Panc1 (cell line): ENCODE measurements at regions not wholly inside any gene's neighbourhood (a gene's known extent, or its start where the extent isn't known, plus 50 kb on each side); places are given as distances from the start of the nearest gene placed in this dataset.

Experiments used
- ATAC-seq: fragments of 200-7000 bp; cut with Tn5 transposase; 2 replicates; pipeline ENCODE4 v1.9.1; 2020; ENCODE audit warnings: mild to moderate bottlenecking, moderate library complexity
- BruUV-seq: library from RNA; stranded (reverse); fragments of 400-500 nt; replicated peaks from 2 replicates; lab custom pipeline; 2021; lab: Mats Ljungman, UMichigan
- CTCF ChIA-PET: fragments of 300-600 bp; sonication (Branson Sonifier 250); formaldehyde crosslinking; loops from one replicate; lab custom pipeline; 2022; ENCODE audit warnings: antibody characterized with exemption; lab: Charles Lee
- POLR2A ChIA-PET: fragments of 300-600 bp; sonication (Branson Sonifier 250); formaldehyde crosslinking; loops from one replicate; lab custom pipeline; 2022; ENCODE audit warnings: antibody characterized with exemption; lab: Charles Lee
- DNase-seq: peaks from one replicate; pipeline ENCODE4 v3.0.0-alpha.2; 2010; ENCODE audit warnings: low read depth, low spot score
- H3K27ac ChIP-seq: 2 replicates; pipeline ENCODE4 v1.5.1; 2011; ENCODE audit warnings: mild to moderate bottlenecking, low read length, inconsistent platforms
- H3K27me3 ChIP-seq: fragments of 200-500 bp; sonication (Bioruptor generic); 2 replicates; pipeline ENCODE4 v1.6.0; 2014; ENCODE audit warnings: low read length, inconsistent platforms; ENCODE audit not compliant: control insufficient read depth, insufficient read depth
- H3K36me3 ChIP-seq: fragments of 200-500 bp; sonication (Bioruptor generic); 2 replicates; pipeline ENCODE4 v1.5.1; 2014; ENCODE audit warnings: inconsistent platforms, mild to moderate bottlenecking, low read length, moderate library complexity; ENCODE audit not compliant: control insufficient read depth, insufficient read depth
- H3K4me1 ChIP-seq: 2 replicates; pipeline ENCODE4 v1.5.1; 2011; ENCODE audit warnings: inconsistent platforms, mild to moderate bottlenecking, low read length, moderate library complexity; ENCODE audit not compliant: control insufficient read depth, insufficient read depth
- H3K4me3 ChIP-seq, 2 experiments: 2 replicates each; pipeline ENCODE4 v1.5.1; 2011 to 2012; ENCODE audit warnings: low read depth in 2 of 2, low read length in 2 of 2, mild to moderate bottlenecking in 2 of 2, inconsistent platforms in 1 of 2, moderate library complexity in 1 of 2
- H3K9me3 ChIP-seq: fragments of 200-500 bp; sonication (Bioruptor generic); 2 replicates; pipeline ENCODE4 v1.5.1; 2014; ENCODE audit warnings: low read depth, mild to moderate bottlenecking, inconsistent platforms, low read length, moderate library complexity; ENCODE audit not compliant: control insufficient read depth, insufficient read depth
- POLR2AphosphoS5 ChIP-seq: IDR thresholded peaks from 2 replicates; pipeline ENCODE4 v1.6.1; 2012; ENCODE audit warnings: mild to moderate bottlenecking, low read depth, low read length, moderate library complexity
- SIN3A ChIP-seq: IDR thresholded peaks from 2 replicates; pipeline ENCODE4 v1.6.1; 2012; ENCODE audit warnings: low read depth, mild to moderate bottlenecking, low read length, moderate library complexity, borderline replicate concordance; ENCODE audit not compliant: insufficient read depth
- TCF7L2 ChIP-seq: IDR thresholded peaks from 2 replicates; pipeline ENCODE4 v1.6.1; 2011; ENCODE audit warnings: mild to moderate bottlenecking, low read depth, low read length, inconsistent platforms
- in situ Hi-C: cut with HindIII; loops from 2 replicates; pipeline ENCODE4 v1.10.0; 2016; ENCODE audit warnings: low sequenced_read_pairs, low pct_unique_long_range_greater_than_20kb
- intact Hi-C: fragments of 100-400 bp; cut with micrococcal nuclease; formaldehyde crosslinking; loops from one replicate; pipeline ENCODE4 v1.10.0; 2022; ENCODE audit not compliant: unreplicated experiment
- TF ChIP-seq, protein P1 (sequence below): fragments of 450-650 bp; IDR thresholded peaks from 2 replicates; pipeline ENCODE4 v1.5.1; 2017; ENCODE audit warnings: mild to moderate bottlenecking
- TF ChIP-seq, protein P2 (sequence below), 2 experiments: IDR thresholded peaks; 2 replicates each; pipeline ENCODE4 v1.6.1; 2011 to 2012; ENCODE audit warnings: low read depth in 2 of 2, control low read depth in 1 of 2, low read length in 1 of 2, mild to moderate bottlenecking in 1 of 2, moderate library complexity in 1 of 2; ENCODE audit not compliant: insufficient read depth in 1 of 2

DNA sequence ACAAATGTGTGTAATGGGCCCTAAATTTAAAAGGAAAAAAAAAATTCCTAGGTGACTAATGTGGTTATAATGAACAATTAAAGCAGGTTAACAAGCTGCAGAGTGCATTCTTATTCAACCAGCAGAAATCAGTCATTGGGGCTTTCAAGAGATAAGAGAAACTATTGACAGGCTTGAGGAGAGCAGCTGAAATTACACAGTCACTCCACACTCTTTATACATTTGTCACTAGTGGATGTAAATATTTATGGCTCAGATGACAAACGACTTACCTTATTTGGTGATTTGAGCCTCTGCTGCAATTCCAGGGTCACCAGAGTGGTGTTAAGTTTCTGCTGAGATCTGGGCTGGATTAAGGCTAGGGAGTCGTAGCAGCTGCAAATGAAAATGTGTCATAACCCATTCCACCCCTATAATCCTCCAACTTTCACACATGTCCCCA is 896.3 kb downstream of the TTLL7 start:
- ATAC-seq (no peak), DNase-seq (no peak)
- Histone ChIP-seq H3K27me3 (no peaks in the 10 kb centered on the region), H3K4me1 (no peaks in the 10 kb centered on the region), H3K9me3 (0 out of 2 replicates have a peak, but pooled peaks cover 2% of the 10 kb centered on the region), H3K27ac (no peak overlapping the region), H3K4me3 (no peak overlapping the region), H3K36me3 (no peaks in the 10 kb centered on the region)
- ChIA-PET POLR2A (no interaction called here), CTCF (no interaction called here)
- in situ Hi-C loops, result no loop called here
- BruUV-seq, result no TSS peak
- intact Hi-C loops, result no loop called here
- TF ChIP-seq, protein P1, sequence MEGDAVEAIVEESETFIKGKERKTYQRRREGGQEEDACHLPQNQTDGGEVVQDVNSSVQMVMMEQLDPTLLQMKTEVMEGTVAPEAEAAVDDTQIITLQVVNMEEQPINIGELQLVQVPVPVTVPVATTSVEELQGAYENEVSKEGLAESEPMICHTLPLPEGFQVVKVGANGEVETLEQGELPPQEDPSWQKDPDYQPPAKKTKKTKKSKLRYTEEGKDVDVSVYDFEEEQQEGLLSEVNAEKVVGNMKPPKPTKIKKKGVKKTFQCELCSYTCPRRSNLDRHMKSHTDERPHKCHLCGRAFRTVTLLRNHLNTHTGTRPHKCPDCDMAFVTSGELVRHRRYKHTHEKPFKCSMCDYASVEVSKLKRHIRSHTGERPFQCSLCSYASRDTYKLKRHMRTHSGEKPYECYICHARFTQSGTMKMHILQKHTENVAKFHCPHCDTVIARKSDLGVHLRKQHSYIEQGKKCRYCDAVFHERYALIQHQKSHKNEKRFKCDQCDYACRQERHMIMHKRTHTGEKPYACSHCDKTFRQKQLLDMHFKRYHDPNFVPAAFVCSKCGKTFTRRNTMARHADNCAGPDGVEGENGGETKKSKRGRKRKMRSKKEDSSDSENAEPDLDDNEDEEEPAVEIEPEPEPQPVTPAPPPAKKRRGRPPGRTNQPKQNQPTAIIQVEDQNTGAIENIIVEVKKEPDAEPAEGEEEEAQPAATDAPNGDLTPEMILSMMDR, result no peak
- no peak for TF ChIP-seq POLR2AphosphoS5
- no peak for TF ChIP-seq TCF7L2
- TF ChIP-seq SIN3A, result no peak
- TF ChIP-seq, protein P2, sequence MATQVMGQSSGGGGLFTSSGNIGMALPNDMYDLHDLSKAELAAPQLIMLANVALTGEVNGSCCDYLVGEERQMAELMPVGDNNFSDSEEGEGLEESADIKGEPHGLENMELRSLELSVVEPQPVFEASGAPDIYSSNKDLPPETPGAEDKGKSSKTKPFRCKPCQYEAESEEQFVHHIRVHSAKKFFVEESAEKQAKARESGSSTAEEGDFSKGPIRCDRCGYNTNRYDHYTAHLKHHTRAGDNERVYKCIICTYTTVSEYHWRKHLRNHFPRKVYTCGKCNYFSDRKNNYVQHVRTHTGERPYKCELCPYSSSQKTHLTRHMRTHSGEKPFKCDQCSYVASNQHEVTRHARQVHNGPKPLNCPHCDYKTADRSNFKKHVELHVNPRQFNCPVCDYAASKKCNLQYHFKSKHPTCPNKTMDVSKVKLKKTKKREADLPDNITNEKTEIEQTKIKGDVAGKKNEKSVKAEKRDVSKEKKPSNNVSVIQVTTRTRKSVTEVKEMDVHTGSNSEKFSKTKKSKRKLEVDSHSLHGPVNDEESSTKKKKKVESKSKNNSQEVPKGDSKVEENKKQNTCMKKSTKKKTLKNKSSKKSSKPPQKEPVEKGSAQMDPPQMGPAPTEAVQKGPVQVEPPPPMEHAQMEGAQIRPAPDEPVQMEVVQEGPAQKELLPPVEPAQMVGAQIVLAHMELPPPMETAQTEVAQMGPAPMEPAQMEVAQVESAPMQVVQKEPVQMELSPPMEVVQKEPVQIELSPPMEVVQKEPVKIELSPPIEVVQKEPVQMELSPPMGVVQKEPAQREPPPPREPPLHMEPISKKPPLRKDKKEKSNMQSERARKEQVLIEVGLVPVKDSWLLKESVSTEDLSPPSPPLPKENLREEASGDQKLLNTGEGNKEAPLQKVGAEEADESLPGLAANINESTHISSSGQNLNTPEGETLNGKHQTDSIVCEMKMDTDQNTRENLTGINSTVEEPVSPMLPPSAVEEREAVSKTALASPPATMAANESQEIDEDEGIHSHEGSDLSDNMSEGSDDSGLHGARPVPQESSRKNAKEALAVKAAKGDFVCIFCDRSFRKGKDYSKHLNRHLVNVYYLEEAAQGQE (IDR thresholded peaks at IDR 0.05; ENCODE audit: insufficient read depth in 1 of 2, low read depth in 2 of 2, low read length in 1 of 2), result no peak

DNA sequence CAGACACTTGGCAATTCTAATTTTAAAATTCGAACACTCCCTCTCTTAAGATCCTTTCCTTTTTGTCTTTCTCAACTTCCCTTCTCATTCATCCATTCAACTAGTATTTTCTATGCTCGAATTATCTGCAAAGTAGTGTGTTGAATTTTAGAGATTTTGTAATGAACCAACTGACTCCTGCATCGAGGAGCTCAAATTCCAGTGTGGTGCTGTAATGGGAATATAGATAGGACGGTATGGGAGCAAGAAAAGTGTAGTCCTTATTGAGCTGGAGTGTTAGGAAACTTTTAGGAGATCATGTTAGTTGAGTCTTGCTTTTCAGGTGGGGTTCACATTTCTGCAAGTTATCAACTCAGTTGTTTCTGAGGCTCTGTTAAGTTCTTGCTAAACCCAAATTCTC is 897.5 kb downstream of the TTLL7 start:
- BruUV-seq, result no TSS peak
- Histone ChIP-seq H3K36me3 (no peaks in the 10 kb centered on the region), H3K4me3 (no peak overlapping the region), H3K27me3 (no peaks in the 10 kb centered on the region), H3K4me1 (no peaks in the 10 kb centered on the region), H3K9me3 (no peaks in the 10 kb centered on the region), H3K27ac (no peak overlapping the region)
- no peak for ATAC-seq
- POLR2A ChIA-PET, result no interaction called here
- in situ Hi-C loops, result no loop called here
- CTCF ChIA-PET, result no interaction called here
- DNase-seq, result no peak
- intact Hi-C loops, result no loop called here
- TF ChIP-seq, protein P2 (IDR thresholded peaks at IDR 0.05; ENCODE audit: insufficient read depth in 1 of 2, low read depth in 2 of 2, low read length in 1 of 2), result no peak
- TF ChIP-seq, protein P1, result no peak
- TF ChIP-seq SIN3A, result no peak
- TF ChIP-seq POLR2AphosphoS5, result no peak
- TF ChIP-seq TCF7L2, result no peak
